Stimulated activated memory B cell treated with anti-CD40 and anti-IgM and Interleukin-4, amounts not matched to agents 10 μg/mL and 1 μg/mL and 100 μg/mL, for 72 hours (primary cell): ENCODE measurements at regions not wholly inside any gene's neighbourhood (a gene's known extent, or its start where the extent isn't known, plus 50 kb on each side); places are given as distances from the start of the nearest gene placed in this dataset.
"Not testable (repeated sequence)": the region's sequence is repeated elsewhere in the genome, so short reads cannot be mapped to it uniquely, and the experiment has no call there.

Source experiments
- ATAC-seq: fragments of 150-1000 bp; cut with Tn5 transposase; 2 replicates; pipeline ENCODE4 v1.10.0; 2021
- H3K27ac Mint-ChIP-seq: one replicate; pipeline ENCODE4 v1.8.0; 2022; ENCODE audit warnings: mild to moderate bottlenecking, mixed read lengths
- H3K27me3 Mint-ChIP-seq: one replicate; pipeline ENCODE4 v1.8.0; 2022; ENCODE audit warnings: mixed read lengths
- H3K36me3 Mint-ChIP-seq: one replicate; pipeline ENCODE4 v1.8.0; 2022; ENCODE audit warnings: mixed read lengths
- H3K4me1 Mint-ChIP-seq: one replicate; pipeline ENCODE4 v1.8.0; 2022; ENCODE audit warnings: mixed read lengths
- H3K4me3 Mint-ChIP-seq: one replicate; pipeline ENCODE4 v1.8.0; 2022; ENCODE audit warnings: mild to moderate bottlenecking, moderate library complexity, mixed read lengths
- H3K9me3 Mint-ChIP-seq: one replicate; pipeline ENCODE4 v1.8.0; 2022; ENCODE audit warnings: mixed read lengths

GRCh38 chr3:147201086-147201485 is 205.3 kb downstream of the ZIC4 start:
- no peaks in the 10 kb centered on the region for H3K4me1 Mint-ChIP-seq
- H3K27ac Mint-ChIP-seq: no peak overlapping the region
- no peaks in the 10 kb centered on the region for H3K27me3 Mint-ChIP-seq
- H3K4me3 Mint-ChIP-seq: no peak overlapping the region
- ATAC-seq: no peak
- peaks cover 7% of the 10 kb centered on the region for H3K9me3 Mint-ChIP-seq
- H3K36me3 Mint-ChIP-seq: no peaks in the 10 kb centered on the region

DNA sequence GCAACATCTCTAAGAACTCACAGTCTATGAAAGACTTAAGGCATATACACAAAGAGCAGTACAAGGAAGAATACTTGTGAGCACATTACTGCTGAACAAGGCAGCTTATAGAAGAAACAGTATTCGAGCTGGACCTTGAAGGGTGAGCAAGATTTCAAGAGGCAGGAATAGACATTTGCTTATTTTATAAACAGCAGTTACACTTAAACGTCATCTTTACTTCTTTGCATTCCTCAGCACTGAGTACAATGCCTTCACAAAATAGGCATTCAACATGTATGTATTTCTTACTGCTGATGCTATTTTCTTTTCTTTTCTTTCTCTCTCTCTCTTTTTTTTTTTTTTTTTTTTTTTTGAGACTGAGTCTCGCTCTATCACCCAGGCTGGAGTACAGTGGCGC is 205.8 kb downstream of the ZIC4 start:
- H3K9me3 Mint-ChIP-seq: peaks cover 4% of the 10 kb centered on the region
- no peaks in the 10 kb centered on the region for H3K36me3 Mint-ChIP-seq
- no peak overlapping the region for H3K27ac Mint-ChIP-seq
- ATAC-seq: no peak
- H3K27me3 Mint-ChIP-seq: no peaks in the 10 kb centered on the region
- no peak overlapping the region for H3K4me3 Mint-ChIP-seq
- no peaks in the 10 kb centered on the region for H3K4me1 Mint-ChIP-seq

DNA sequence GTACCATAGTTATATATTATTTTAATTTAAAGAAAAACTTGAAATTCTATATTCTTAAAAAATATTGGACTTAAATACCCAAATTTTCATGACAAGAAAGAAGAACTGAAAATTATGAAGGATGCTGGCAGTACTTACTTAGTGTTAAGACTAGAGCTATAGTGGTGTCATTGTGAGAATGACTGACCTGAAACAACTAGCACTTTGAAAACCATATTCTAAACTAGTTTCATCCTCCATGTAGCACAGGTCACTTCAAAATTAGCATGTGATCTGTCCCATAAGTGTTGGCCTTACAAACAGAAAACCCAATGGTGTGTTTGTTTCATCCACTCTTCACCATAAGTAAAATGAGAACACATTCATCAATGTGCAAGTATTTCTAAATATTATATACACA is 208.6 kb downstream of the ZIC4 start:
- no peaks in the 10 kb centered on the region for H3K36me3 Mint-ChIP-seq
- H3K27ac Mint-ChIP-seq: no peak overlapping the region
- H3K9me3 Mint-ChIP-seq: no peaks in the 10 kb centered on the region
- no peak for ATAC-seq
- H3K27me3 Mint-ChIP-seq: no peaks in the 10 kb centered on the region
- H3K4me3 Mint-ChIP-seq: no peak overlapping the region
- no peaks in the 10 kb centered on the region for H3K4me1 Mint-ChIP-seq

GRCh38 chr3:147195887-147196286 is 210.5 kb downstream of the ZIC4 start:
- no peaks in the 10 kb centered on the region for H3K36me3 Mint-ChIP-seq
- ATAC-seq: no peak
- H3K4me3 Mint-ChIP-seq: no peak overlapping the region
- H3K4me1 Mint-ChIP-seq: no peaks in the 10 kb centered on the region
- H3K27me3 Mint-ChIP-seq: no peaks in the 10 kb centered on the region
- no peaks in the 10 kb centered on the region for H3K9me3 Mint-ChIP-seq
- no peak overlapping the region for H3K27ac Mint-ChIP-seq

GRCh38 chr3:147191795-147192385 is 214.5 kb downstream of the ZIC4 start:
- H3K4me1 Mint-ChIP-seq: no peaks in the 10 kb centered on the region
- H3K9me3 Mint-ChIP-seq: peaks cover 7% of the 10 kb centered on the region
- H3K4me3 Mint-ChIP-seq: no peak overlapping the region
- no peaks in the 10 kb centered on the region for H3K36me3 Mint-ChIP-seq
- ATAC-seq: no peak
- no peaks in the 10 kb centered on the region for H3K27me3 Mint-ChIP-seq
- H3K27ac Mint-ChIP-seq: no peak overlapping the region

DNA sequence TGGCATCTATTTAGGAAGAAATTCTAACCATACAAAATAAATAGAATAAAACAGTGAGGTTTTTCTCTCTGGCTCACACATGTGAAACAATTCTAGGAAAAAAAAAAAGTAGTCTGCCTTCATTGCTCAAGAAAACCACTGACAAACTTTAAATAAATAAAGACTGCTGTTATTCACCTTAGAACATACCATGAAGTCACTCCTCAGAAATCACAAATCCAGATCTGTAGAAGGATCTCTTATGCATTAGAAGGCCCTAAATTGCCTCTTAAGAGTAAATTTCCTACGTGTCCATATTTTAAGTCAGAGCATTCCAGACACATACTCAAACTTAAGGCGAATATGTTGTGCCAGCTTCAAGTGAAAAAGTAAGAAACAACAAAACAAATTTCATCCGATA is 217.3 kb downstream of the ZIC4 start:
- Mint-ChIP-seq H3K4me3 (no peak overlapping the region), H3K27ac (no peak overlapping the region), H3K4me1 (no peaks in the 10 kb centered on the region), H3K27me3 (no peaks in the 10 kb centered on the region), H3K9me3 (peaks cover 7% of the 10 kb centered on the region), H3K36me3 (no peaks in the 10 kb centered on the region)
- ATAC-seq: no peak

DNA sequence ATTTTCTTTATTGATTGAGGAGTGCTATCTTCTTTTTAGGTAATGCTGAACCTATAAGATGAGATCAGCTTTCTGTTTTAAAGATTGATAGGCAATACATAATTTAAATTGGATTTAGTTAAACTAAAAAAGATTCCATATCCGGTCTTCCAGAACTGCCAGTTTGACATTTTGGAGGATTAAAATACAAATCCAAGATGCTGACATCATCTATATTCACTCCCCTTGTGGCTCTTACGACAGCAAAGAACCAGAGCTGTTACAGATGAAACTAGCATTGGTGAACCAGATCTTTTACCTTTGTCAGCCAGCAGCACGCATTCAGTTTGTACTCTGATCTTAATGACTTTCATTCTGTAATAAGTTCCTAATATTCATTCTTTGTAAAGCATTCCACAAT is 218.7 kb downstream of the ZIC4 start:
- ATAC-seq: no peak
- Mint-ChIP-seq H3K27me3 (no peaks in the 10 kb centered on the region), H3K4me3 (no peak overlapping the region)

DNA sequence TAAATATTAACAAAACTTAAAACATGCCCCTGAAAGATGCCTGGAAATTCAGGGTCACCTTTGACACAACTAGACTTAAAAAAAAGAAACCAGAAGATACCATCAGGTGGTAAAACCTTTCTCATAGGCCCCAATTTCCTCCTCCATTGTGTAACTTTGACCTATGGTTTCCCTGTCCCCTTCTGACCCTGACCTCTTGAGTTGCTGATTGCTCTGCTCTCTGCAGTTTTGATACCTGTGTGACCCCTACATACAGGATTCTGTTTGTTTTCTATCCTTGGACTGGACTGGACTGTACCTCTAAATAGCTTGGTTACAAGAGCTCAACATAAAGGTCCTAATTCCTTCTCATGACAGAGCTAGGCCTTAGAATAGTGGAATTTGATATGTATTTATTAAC is 220.6 kb downstream of the ZIC4 start:
- Mint-ChIP-seq H3K27me3 (no peaks in the 10 kb centered on the region), H3K4me3 (no peak overlapping the region), H3K4me1 (no peaks in the 10 kb centered on the region), H3K27ac (no peak overlapping the region), H3K9me3 (peaks cover 7% of the 10 kb centered on the region), H3K36me3 (no peaks in the 10 kb centered on the region)
- ATAC-seq: no peak

More for the DNA sequence above, 218.7 kb downstream of the ZIC4 start:
- H3K9me3 Mint-ChIP-seq: peaks cover 7% of the 10 kb centered on the region
- H3K4me1 Mint-ChIP-seq: no peaks in the 10 kb centered on the region
- no peaks in the 10 kb centered on the region for H3K36me3 Mint-ChIP-seq
- no peak overlapping the region for H3K27ac Mint-ChIP-seq

GRCh38 chr3:147184794-147185193 is 221.5 kb downstream of the ZIC4 start:
- no peak for ATAC-seq
- Mint-ChIP-seq H3K4me1 (no peaks in the 10 kb centered on the region), H3K27ac (no peak overlapping the region), H3K27me3 (no peaks in the 10 kb centered on the region), H3K4me3 (no peak overlapping the region), H3K36me3 (no peaks in the 10 kb centered on the region), H3K9me3 (no peaks in the 10 kb centered on the region)

DNA sequence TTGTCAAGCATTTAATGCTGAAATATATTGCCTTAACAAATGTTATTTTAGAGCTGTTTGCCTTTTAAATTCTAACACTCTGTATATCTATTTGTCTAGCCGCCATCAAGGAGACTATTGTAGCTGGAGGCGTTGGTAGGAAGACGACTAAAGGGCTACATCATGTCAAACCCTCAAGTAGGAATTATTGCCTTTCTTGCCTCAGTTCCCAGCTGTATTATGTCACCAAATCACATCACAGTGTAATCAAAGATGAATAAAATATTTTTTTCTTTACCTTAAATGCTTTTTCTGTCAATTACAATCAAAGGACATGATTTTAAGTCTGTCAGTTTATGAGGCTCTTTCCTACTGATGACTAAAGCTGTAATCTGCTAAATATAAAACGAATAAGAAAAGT is 233.1 kb downstream of the ZIC4 start:
- Mint-ChIP-seq H3K27me3 (no peaks in the 10 kb centered on the region), H3K4me3 (no peak overlapping the region), H3K9me3 (peaks cover 3% of the 10 kb centered on the region), H3K36me3 (no peaks in the 10 kb centered on the region), H3K27ac (no peak overlapping the region), H3K4me1 (no peaks in the 10 kb centered on the region)
- ATAC-seq: no peak

DNA sequence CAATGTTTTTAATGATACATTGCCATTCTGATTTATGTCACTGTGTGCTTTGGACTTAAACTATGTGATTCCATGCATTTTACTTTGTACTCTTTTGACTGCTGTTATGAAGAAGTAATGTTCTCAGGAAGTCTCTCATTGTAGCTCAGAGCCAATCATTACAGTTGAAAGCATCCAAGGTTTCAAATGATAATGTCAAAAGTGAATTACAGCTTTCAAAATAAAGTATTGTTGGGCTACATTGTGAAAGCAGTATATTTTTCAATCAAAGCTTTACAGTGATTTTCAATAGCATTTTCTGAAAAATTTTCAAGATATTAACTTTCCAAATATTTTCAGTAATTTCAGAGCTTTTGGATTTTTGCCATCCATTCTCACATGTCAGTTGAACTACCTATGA is 243.6 kb downstream of the ZIC4 start:
- H3K27ac Mint-ChIP-seq: no peak overlapping the region
- H3K27me3 Mint-ChIP-seq: no peaks in the 10 kb centered on the region
- peaks cover 3% of the 10 kb centered on the region for H3K9me3 Mint-ChIP-seq
- H3K36me3 Mint-ChIP-seq: no peaks in the 10 kb centered on the region
- no peak overlapping the region for H3K4me3 Mint-ChIP-seq
- ATAC-seq: no peak
- H3K4me1 Mint-ChIP-seq: no peaks in the 10 kb centered on the region

DNA sequence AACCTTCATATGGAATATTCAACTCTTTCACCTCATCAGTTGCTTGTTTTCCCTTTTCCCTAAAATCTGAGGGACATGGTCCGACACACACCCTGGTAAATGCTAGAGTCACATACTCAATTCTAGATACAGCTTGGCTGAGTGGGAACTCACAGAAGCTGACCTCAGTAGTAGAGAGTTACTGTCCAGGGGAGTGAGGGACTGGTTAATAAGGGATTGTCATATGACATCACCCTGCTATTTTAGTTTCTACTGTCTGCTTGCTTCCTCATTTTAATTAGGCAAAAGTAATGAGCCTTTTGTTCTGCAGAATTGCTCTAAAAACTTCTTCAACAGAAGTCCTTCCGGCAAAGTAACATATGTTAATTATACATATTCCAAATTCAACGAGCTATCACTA is 244.5 kb downstream of the ZIC4 start:
- Mint-ChIP-seq H3K9me3 (peaks cover 5% of the 10 kb centered on the region), H3K27me3 (no peaks in the 10 kb centered on the region)

DNA sequence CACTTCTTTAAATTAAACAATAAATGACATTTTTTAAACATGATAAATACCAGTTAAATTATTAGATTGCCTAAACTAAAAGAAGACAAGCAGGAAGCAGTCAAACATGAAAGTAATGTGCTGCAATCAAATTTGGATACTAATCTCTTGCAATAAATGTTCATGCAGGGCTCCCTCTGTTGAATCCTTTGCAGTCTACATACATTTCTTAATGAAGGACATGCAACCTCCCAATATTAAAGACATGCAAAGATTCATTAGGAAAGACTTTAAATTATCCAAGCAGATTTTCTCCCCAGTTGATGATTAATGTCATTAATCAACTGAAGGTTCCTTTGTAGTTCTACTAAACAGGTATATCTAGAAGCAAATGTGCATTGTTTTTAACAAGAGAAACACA is 245.4 kb downstream of the ZIC4 start:
- no peak overlapping the region for H3K27ac Mint-ChIP-seq
- H3K4me3 Mint-ChIP-seq: no peak overlapping the region
- no peak for ATAC-seq
- no peaks in the 10 kb centered on the region for H3K4me1 Mint-ChIP-seq
- peaks cover 7% of the 10 kb centered on the region for H3K9me3 Mint-ChIP-seq
- no peaks in the 10 kb centered on the region for H3K27me3 Mint-ChIP-seq
- H3K36me3 Mint-ChIP-seq: no peaks in the 10 kb centered on the region

More for the DNA sequence above, 244.5 kb downstream of the ZIC4 start:
- Mint-ChIP-seq H3K27ac (no peak overlapping the region), H3K4me3 (no peak overlapping the region), H3K4me1 (no peaks in the 10 kb centered on the region), H3K36me3 (no peaks in the 10 kb centered on the region)
- no peak for ATAC-seq

DNA sequence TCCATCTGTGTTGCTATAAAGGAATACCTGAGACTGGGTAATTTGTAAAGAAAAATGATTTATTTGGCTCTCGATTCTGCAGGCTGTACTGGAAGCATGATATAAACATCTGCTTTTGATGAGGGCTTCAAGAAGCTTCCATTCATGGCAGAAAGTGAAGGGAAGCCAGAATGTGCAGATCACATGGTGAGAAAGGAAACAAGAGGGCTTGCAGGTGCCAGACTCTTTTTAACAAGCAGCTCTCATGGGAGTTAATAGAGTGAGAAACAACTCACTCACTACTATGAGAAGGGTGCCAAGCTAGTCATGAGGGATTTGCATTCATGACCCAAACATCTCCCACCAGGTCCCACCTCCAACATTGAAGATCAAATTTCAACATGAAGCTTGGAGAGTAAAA is 247.2 kb downstream of the ZIC4 start:
- H3K27ac Mint-ChIP-seq: no peak overlapping the region
- no peaks in the 10 kb centered on the region for H3K4me1 Mint-ChIP-seq
- H3K9me3 Mint-ChIP-seq: peaks cover 10% of the 10 kb centered on the region
- H3K27me3 Mint-ChIP-seq: no peaks in the 10 kb centered on the region
- no peaks in the 10 kb centered on the region for H3K36me3 Mint-ChIP-seq
- ATAC-seq: no peak
- no peak overlapping the region for H3K4me3 Mint-ChIP-seq

DNA sequence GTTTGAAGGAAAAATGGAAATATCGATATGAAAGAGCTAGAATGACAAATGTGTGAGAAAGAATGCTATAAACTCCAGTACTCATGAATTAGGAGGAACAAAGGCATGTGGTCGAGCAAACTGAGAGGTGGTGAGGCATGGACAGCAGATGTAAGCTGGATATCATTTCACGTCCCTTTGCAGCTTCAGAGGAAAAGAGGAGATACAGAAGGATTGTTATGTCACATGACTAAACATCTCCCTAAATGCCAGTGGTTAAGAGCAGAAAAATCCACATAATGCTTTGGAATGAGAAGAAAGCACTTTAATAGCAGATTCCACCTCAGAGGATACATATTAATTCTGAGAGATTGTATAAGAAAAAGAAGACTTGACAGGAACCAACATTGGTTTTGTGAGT is 248.7 kb downstream of the ZIC4 start:
- no peak for ATAC-seq
- H3K4me1 Mint-ChIP-seq: no peaks in the 10 kb centered on the region
- peaks cover 10% of the 10 kb centered on the region for H3K9me3 Mint-ChIP-seq
- no peaks in the 10 kb centered on the region for H3K36me3 Mint-ChIP-seq
- H3K4me3 Mint-ChIP-seq: no peak overlapping the region
- no peaks in the 10 kb centered on the region for H3K27me3 Mint-ChIP-seq
- H3K27ac Mint-ChIP-seq: no peak overlapping the region

DNA sequence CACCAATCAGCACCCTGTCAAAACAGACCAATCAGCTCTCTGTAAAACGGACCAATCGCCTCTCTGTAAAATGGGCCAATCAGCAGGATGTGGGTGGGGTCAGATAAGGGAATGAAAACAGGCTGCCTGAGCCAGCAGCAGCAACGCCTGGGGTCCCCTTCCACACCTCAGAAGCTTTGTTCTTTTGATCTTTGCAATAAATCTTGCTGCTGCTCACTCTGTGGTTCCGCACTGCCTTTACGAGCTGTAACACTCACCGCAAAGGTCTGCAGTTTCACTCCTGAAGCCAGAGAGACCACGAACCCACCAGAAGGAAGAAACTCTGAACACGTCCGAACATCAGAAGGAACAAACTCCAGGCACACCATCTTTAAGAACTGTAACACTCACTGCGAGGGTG is 251.4 kb downstream of the ZIC4 start:
- not testable (repeated sequence) for H3K9me3 Mint-ChIP-seq, ATAC-seq, H3K36me3 Mint-ChIP-seq

More for the DNA sequence above, 251.4 kb downstream of the ZIC4 start:
- H3K4me3 Mint-ChIP-seq, H3K27ac Mint-ChIP-seq, H3K4me1 Mint-ChIP-seq, H3K27me3 Mint-ChIP-seq: not testable (repeated sequence)
